WTC11 (cell line): ENCODE measurements at regions not wholly inside any gene's neighbourhood (a gene's known extent, or its start where the extent isn't known, plus 50 kb on each side); places are given as distances from the start of the nearest gene placed in this dataset.
"Not testable (repeated sequence)": the region's sequence is repeated elsewhere in the genome, so short reads cannot be mapped to it uniquely, and the experiment has no call there.

Source experiments
- ATAC-seq: fragments of 200-7000 bp; cut with Tn5 transposase; 2 replicates; pipeline ENCODE4 v1.10.0; 2021; ENCODE audit warnings: mild to moderate bottlenecking, moderate library complexity
- CTCF ChIA-PET: fragments of 300-600 bp; sonication (Branson Sonifier 250); formaldehyde crosslinking; loops from one replicate; lab custom pipeline; 2021; ENCODE audit warnings: antibody characterized with exemption; lab: Charles Lee
- POLR2A ChIA-PET: fragments of 350-600 bp; sonication (Branson Sonifier 250); formaldehyde crosslinking; loops from one replicate; lab custom pipeline; 2021; ENCODE audit warnings: antibody characterized with exemption; lab: Charles Lee
- DNase-seq: peaks from one replicate; pipeline ENCODE4 v3.0.0; 2021; ENCODE audit warnings: low spot score
- H3K27ac Mint-ChIP-seq: 2 replicates; pipeline ENCODE4 v1.8.0; 2021; ENCODE audit warnings: mixed read lengths
- H3K27me3 Mint-ChIP-seq: 2 replicates; pipeline ENCODE4 v1.8.0; 2021; ENCODE audit warnings: low read depth, mild to moderate bottlenecking, moderate library complexity, mixed read lengths
- H3K36me3 Mint-ChIP-seq: 2 replicates; pipeline ENCODE4 v1.8.0; 2021; ENCODE audit warnings: mixed read lengths
- H3K4me1 Mint-ChIP-seq: 2 replicates; pipeline ENCODE4 v1.8.0; 2022; ENCODE audit warnings: mixed read lengths
- H3K4me3 Mint-ChIP-seq: 2 replicates; pipeline ENCODE4 v1.8.0; 2021; ENCODE audit warnings: mild to moderate bottlenecking, moderate library complexity, mixed read lengths
- H3K9me3 Mint-ChIP-seq: 2 replicates; pipeline ENCODE4 v1.8.0; 2021; ENCODE audit warnings: mixed read lengths
- AFF4 ChIP-seq: sonication (generic); formaldehyde crosslinking; IDR thresholded peaks from 2 replicates; pipeline ENCODE4 v1.8.1; 2023; ENCODE audit warnings: mild to moderate bottlenecking, missing genetic modification reagents, borderline replicate concordance
- ATF6 ChIP-seq: sonication (generic); formaldehyde crosslinking; IDR thresholded peaks from 2 replicates; pipeline ENCODE4 v1.8.1; 2023; ENCODE audit warnings: mild to moderate bottlenecking, missing genetic modification reagents
- CBFB ChIP-seq: sonication (generic); formaldehyde crosslinking; IDR thresholded peaks from 2 replicates; pipeline ENCODE4 v1.8.1; 2022; ENCODE audit warnings: mild to moderate bottlenecking, low read depth, missing genetic modification reagents
- E2F1 ChIP-seq: sonication (generic); formaldehyde crosslinking; IDR thresholded peaks from 2 replicates; pipeline ENCODE4 v1.8.0; 2022; ENCODE audit warnings: mild to moderate bottlenecking, missing genetic modification reagents
- E2F4 ChIP-seq: sonication (generic); formaldehyde crosslinking; IDR thresholded peaks from 2 replicates; pipeline ENCODE4 v1.8.1; 2022; ENCODE audit warnings: low read depth, mild to moderate bottlenecking, moderate library complexity, missing genetic modification reagents, borderline replicate concordance
- ELF4 ChIP-seq: sonication (generic); formaldehyde crosslinking; IDR thresholded peaks from 2 replicates; pipeline ENCODE4 v1.8.1; 2022; ENCODE audit warnings: low read depth, mild to moderate bottlenecking, moderate library complexity, missing genetic modification reagents
- EMX1 ChIP-seq: fragments of 250-450 bp; sonication (Bioruptor Pico); IDR thresholded peaks from 2 replicates; pipeline ENCODE4 v1.8.0; 2021; ENCODE audit warnings: mild to moderate bottlenecking
- ESRRA ChIP-seq: sonication (generic); formaldehyde crosslinking; IDR thresholded peaks from 2 replicates; pipeline ENCODE4 v1.8.1; 2022; ENCODE audit warnings: mild to moderate bottlenecking, missing genetic modification reagents, borderline replicate concordance
- FOXK1 ChIP-seq: sonication (generic); formaldehyde crosslinking; IDR thresholded peaks from 2 replicates; pipeline ENCODE4 v1.8.0; 2022; ENCODE audit warnings: mild to moderate bottlenecking, moderate library complexity, missing genetic modification reagents
- HMGA2 ChIP-seq: fragments of 250-450 bp; sonication (Bioruptor Pico); IDR thresholded peaks from 2 replicates; pipeline ENCODE4 v1.4.0; 2021; ENCODE audit warnings: mild to moderate bottlenecking, moderate library complexity
- IRF2 ChIP-seq: sonication (generic); formaldehyde crosslinking; IDR thresholded peaks from 2 replicates; pipeline ENCODE4 v1.8.0; 2022; ENCODE audit warnings: low read depth, missing genetic modification reagents, borderline replicate concordance
- JAZF1 ChIP-seq: fragments of 250-450 bp; sonication (Bioruptor Pico); IDR thresholded peaks from 2 replicates; pipeline ENCODE4 v1.9.0; 2021; ENCODE audit warnings: moderate library complexity, mild to moderate bottlenecking, inconsistent platforms
- JUN ChIP-seq: sonication (generic); formaldehyde crosslinking; IDR thresholded peaks from 2 replicates; pipeline ENCODE4 v1.8.0; 2023; ENCODE audit warnings: mild to moderate bottlenecking, missing genetic modification reagents
- MXD4 ChIP-seq: fragments of 250-450 bp; sonication (Bioruptor Pico); IDR thresholded peaks from 2 replicates; pipeline ENCODE4 v1.8.0; 2021; ENCODE audit warnings: mild to moderate bottlenecking, moderate library complexity, borderline replicate concordance
- TP53 ChIP-seq: sonication (generic); formaldehyde crosslinking; IDR thresholded peaks from 2 replicates; pipeline ENCODE4 v1.8.1; 2023; ENCODE audit warnings: mild to moderate bottlenecking, missing genetic modification reagents
- USF2 ChIP-seq: sonication (generic); formaldehyde crosslinking; IDR thresholded peaks from 2 replicates; pipeline ENCODE4 v1.8.1; 2023; ENCODE audit warnings: mild to moderate bottlenecking, missing genetic modification reagents, moderate library complexity
- ZMAT4 ChIP-seq: fragments of 250-450 bp; sonication (Bioruptor Pico); IDR thresholded peaks from 2 replicates; pipeline ENCODE4 v1.9.0; 2021; ENCODE audit warnings: mild to moderate bottlenecking
- ZNF121 ChIP-seq: sonication (generic); formaldehyde crosslinking; IDR thresholded peaks from 2 replicates; pipeline ENCODE4 v1.8.0; 2023; ENCODE audit warnings: missing genetic modification reagents
- TF ChIP-seq, protein P1 (sequence below): sonication (generic); formaldehyde crosslinking; IDR thresholded peaks from 2 replicates; pipeline ENCODE4 v1.8.1; 2022; ENCODE audit warnings: mild to moderate bottlenecking, missing genetic modification reagents, moderate library complexity, borderline replicate concordance
- TF ChIP-seq, protein P2 (sequence below): sonication (generic); formaldehyde crosslinking; IDR thresholded peaks from 2 replicates; pipeline ENCODE4 v1.8.0; 2022; ENCODE audit warnings: mild to moderate bottlenecking, missing genetic modification reagents
- TF ChIP-seq, protein P3 (sequence below): sonication (generic); formaldehyde crosslinking; IDR thresholded peaks from 2 replicates; pipeline ENCODE4 v1.8.1; 2023; ENCODE audit warnings: mild to moderate bottlenecking, missing genetic modification reagents, moderate library complexity

DNA sequence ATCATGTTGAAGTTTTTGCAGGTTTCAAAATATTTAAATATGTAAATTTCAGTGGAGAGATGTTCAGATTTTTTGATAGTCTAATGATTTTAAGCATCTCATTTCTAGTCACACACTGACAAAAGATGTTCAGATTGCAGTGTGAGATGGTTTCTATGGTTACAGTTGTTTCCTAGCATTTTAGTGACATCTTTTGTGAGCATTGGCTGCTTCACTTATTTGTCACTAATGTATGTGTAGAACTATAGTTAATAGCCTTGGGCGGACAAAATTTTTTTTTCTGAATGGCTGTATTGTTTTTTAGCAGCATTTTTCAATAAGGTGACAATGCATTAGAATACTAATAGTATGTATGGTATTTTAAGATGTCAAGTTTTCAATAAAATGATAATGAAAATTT, 315.6 kb upstream of the PRKD1 start (continued):
- TF ChIP-seq, protein P1, sequence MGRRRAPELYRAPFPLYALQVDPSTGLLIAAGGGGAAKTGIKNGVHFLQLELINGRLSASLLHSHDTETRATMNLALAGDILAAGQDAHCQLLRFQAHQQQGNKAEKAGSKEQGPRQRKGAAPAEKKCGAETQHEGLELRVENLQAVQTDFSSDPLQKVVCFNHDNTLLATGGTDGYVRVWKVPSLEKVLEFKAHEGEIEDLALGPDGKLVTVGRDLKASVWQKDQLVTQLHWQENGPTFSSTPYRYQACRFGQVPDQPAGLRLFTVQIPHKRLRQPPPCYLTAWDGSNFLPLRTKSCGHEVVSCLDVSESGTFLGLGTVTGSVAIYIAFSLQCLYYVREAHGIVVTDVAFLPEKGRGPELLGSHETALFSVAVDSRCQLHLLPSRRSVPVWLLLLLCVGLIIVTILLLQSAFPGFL (CRISPR knock-in tag), result no peak
- no peak for TF ChIP-seq MXD4 (CRISPR knock-in tag)

DNA sequence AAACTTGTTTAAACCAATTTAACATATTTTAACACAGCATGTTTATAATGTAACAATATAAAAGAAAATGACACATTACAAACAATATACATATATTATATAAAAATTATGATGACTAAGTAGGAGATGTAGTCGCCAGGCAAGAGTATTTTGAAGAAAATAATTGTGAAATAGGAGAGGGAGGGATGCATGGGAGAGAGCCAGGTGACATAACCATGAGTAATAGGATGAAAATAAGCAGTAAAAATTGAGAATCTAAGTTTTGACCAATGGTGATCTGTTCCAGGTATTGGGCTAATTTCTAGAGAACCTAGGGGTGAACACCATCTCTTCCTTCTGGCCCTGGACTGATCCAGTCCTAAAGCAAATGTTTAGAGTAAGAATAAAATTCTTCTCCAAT, 315.2 kb upstream of the G2E3 start:
- H3K4me1 Mint-ChIP-seq, result peaks cover 20% of the 10 kb centered on the region
- no peak for ATAC-seq
- no peaks in the 10 kb centered on the region for H3K27me3 Mint-ChIP-seq
- DNase-seq, result no peak
- no peaks in the 10 kb centered on the region for H3K36me3 Mint-ChIP-seq
- H3K27ac Mint-ChIP-seq, result no peak overlapping the region
- H3K4me3 Mint-ChIP-seq, result no peak overlapping the region
- ChIA-PET POLR2A (no interaction called here), CTCF (no interaction called here)
- H3K9me3 Mint-ChIP-seq, result peaks cover 3% of the 10 kb centered on the region; the same call in 1 of the 2 replicates
- TF ChIP-seq USF2 (CRISPR knock-in tag), result no peak
- no peak for TF ChIP-seq IRF2 (CRISPR knock-in tag)
- no peak for TF ChIP-seq ZMAT4
- no peak for TF ChIP-seq ESRRA
- no peak for TF ChIP-seq TP53 (CRISPR knock-in tag)
- no peak for TF ChIP-seq CBFB
- no peak for TF ChIP-seq FOXK1
- no peak for TF ChIP-seq E2F4 (CRISPR knock-in tag)
- no peak for TF ChIP-seq HMGA2 (CRISPR knock-in tag)
- TF ChIP-seq JAZF1 (CRISPR knock-in tag), result no peak
- TF ChIP-seq ELF4, result no peak
- TF ChIP-seq, protein P2, sequence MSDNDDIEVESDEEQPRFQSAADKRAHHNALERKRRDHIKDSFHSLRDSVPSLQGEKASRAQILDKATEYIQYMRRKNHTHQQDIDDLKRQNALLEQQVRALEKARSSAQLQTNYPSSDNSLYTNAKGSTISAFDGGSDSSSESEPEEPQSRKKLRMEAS, result no peak
- TF ChIP-seq, protein P3, sequence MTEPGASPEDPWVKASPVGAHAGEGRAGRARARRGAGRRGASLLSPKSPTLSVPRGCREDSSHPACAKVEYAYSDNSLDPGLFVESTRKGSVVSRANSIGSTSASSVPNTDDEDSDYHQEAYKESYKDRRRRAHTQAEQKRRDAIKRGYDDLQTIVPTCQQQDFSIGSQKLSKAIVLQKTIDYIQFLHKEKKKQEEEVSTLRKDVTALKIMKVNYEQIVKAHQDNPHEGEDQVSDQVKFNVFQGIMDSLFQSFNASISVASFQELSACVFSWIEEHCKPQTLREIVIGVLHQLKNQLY (CRISPR knock-in tag), result no peak
- no peak for TF ChIP-seq EMX1 (CRISPR knock-in tag)

GRCh38 chr14:30244348-30244747, 314.6 kb upstream of the G2E3 start:
- ATAC-seq, POLR2A ChIA-PET, H3K27ac Mint-ChIP-seq, H3K27me3 Mint-ChIP-seq, H3K36me3 Mint-ChIP-seq, DNase-seq, H3K4me3 Mint-ChIP-seq, CTCF ChIA-PET, H3K9me3 Mint-ChIP-seq: not testable (repeated sequence)
- peaks cover 15% of the 10 kb centered on the region for H3K4me1 Mint-ChIP-seq

DNA sequence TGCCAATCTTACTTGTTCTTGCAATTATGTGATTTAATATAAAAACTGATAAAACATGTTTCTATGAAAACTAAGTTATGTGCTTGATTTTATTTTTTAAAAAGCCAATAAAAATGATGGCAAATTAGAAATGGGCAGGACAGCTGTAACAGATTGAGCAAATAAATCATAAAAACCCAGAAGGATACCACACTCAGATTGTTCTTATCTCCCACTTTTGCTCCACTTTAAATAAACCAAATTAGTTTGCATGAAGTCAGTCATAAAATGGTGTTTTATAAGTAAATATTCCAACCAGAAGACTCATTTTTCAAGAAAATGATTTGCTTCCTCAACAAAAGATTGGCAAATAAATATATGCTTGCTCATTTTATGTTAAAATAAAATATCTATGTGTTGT, 307.9 kb upstream of the G2E3 start:
- ChIA-PET POLR2A (no interaction called here), CTCF (interaction anchor here (2.2 kb wide), 1 partner anchor 20 kb away, joined by 10 read pairs; no protein-coding TSS in a partner anchor)
- H3K4me1 Mint-ChIP-seq, result peaks cover 20% of the 10 kb centered on the region
- ATAC-seq (no peak), DNase-seq (no peak)
- H3K4me3 Mint-ChIP-seq, result no peak overlapping the region
- H3K9me3 Mint-ChIP-seq, result peaks cover 16% of the 10 kb centered on the region
- H3K27ac Mint-ChIP-seq, result no peak overlapping the region
- H3K27me3 Mint-ChIP-seq, result no peaks in the 10 kb centered on the region
- H3K36me3 Mint-ChIP-seq, result peaks cover 4% of the 10 kb centered on the region; the same call in 1 of the 2 replicates
- no peak for TF ChIP-seq ATF6 (CRISPR knock-in tag)
- TF ChIP-seq E2F1 (CRISPR knock-in tag), result no peak
- TF ChIP-seq AFF4, result no peak
- no peak for TF ChIP-seq JUN (CRISPR knock-in tag)
- TF ChIP-seq ZNF121 (CRISPR knock-in tag), result no peak
